ENCODE measurements at regions not wholly inside any gene's neighbourhood (a gene's known extent, or its start where the extent isn't known, plus 50 kb on each side); places are given as distances from the start of the nearest gene placed in this dataset.
"Not testable (repeated sequence)": the region's sequence is repeated elsewhere in the genome, so short reads cannot be mapped to it uniquely, and the experiment has no call there.

DNA sequence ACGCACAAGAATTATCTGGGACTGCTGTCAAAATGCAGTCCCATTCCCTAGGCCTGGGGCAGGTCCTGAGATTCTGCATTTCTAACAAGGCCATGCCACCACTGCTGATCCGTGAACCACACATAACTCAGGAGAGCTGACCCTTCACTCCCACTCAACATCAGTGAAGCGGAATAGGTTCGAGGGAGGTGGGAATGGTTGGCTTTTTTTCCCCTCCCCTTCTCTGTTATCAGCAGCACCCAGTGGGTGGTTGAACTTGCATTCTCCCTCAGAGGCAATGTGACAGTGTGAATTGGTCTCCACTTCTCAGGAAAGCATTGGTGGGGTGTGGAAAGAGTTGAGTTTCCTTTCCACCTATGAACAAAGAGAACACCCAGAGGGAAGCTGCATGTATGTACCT, 344.3 kb downstream of the GADD45G start:
- DNase-seq, result no peak
- H3K9me3 Mint-ChIP-seq (ENCODE audit: unreplicated experiment), result no peaks in the 10 kb centered on the region
- no peaks in the 10 kb centered on the region for H3K4me1 Mint-ChIP-seq (ENCODE audit: low read depth, unreplicated experiment)
- H3K27me3 Mint-ChIP-seq (ENCODE audit: unreplicated experiment), result peaks cover 5% of the 10 kb centered on the region
- H3K36me3 Mint-ChIP-seq (ENCODE audit: unreplicated experiment), result no peaks in the 10 kb centered on the region
- H3K27ac Mint-ChIP-seq (ENCODE audit: unreplicated experiment), result no peak overlapping the region
- H3K4me3 Mint-ChIP-seq (ENCODE audit: unreplicated experiment), result no peak overlapping the region
- TF ChIP-seq, protein P1, sequence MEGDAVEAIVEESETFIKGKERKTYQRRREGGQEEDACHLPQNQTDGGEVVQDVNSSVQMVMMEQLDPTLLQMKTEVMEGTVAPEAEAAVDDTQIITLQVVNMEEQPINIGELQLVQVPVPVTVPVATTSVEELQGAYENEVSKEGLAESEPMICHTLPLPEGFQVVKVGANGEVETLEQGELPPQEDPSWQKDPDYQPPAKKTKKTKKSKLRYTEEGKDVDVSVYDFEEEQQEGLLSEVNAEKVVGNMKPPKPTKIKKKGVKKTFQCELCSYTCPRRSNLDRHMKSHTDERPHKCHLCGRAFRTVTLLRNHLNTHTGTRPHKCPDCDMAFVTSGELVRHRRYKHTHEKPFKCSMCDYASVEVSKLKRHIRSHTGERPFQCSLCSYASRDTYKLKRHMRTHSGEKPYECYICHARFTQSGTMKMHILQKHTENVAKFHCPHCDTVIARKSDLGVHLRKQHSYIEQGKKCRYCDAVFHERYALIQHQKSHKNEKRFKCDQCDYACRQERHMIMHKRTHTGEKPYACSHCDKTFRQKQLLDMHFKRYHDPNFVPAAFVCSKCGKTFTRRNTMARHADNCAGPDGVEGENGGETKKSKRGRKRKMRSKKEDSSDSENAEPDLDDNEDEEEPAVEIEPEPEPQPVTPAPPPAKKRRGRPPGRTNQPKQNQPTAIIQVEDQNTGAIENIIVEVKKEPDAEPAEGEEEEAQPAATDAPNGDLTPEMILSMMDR (IDR thresholded peaks at IDR 0.05; ENCODE audit: partially characterized antibody, unreplicated experiment), result no peak

- TF ChIP-seq, protein P1 (IDR thresholded peaks at IDR 0.05; ENCODE audit: partially characterized antibody, unreplicated experiment), result no peak
- no peak for DNase-seq
- H3K27me3 Mint-ChIP-seq (ENCODE audit: unreplicated experiment), result peaks cover 5% of the 10 kb centered on the region
- peaks cover 3% of the 10 kb centered on the region for H3K9me3 Mint-ChIP-seq (ENCODE audit: unreplicated experiment)
- H3K36me3 Mint-ChIP-seq (ENCODE audit: unreplicated experiment), result no peaks in the 10 kb centered on the region
- H3K27ac Mint-ChIP-seq (ENCODE audit: unreplicated experiment), result no peak overlapping the region
- peaks cover 3% of the 10 kb centered on the region for H3K4me1 Mint-ChIP-seq (ENCODE audit: low read depth, unreplicated experiment)
- H3K4me3 Mint-ChIP-seq (ENCODE audit: unreplicated experiment), result no peak overlapping the region
These were observed 346.9 kb downstream of the GADD45G start for GRCh38 chr9:89951675-89952074.

GRCh38 chr9:89952401-89952800, 347.6 kb downstream of the GADD45G start:
- no peak for DNase-seq
- no peak overlapping the region for H3K4me3 Mint-ChIP-seq (ENCODE audit: unreplicated experiment)
- TF ChIP-seq, protein P1 (IDR thresholded peaks at IDR 0.05; ENCODE audit: partially characterized antibody, unreplicated experiment), result no peak
- H3K27ac Mint-ChIP-seq (ENCODE audit: unreplicated experiment), result no peak overlapping the region
- H3K9me3 Mint-ChIP-seq (ENCODE audit: unreplicated experiment), result peaks cover 3% of the 10 kb centered on the region
- H3K27me3 Mint-ChIP-seq (ENCODE audit: unreplicated experiment), result peaks cover 5% of the 10 kb centered on the region
- H3K4me1 Mint-ChIP-seq (ENCODE audit: low read depth, unreplicated experiment), result peaks cover 3% of the 10 kb centered on the region
- H3K36me3 Mint-ChIP-seq (ENCODE audit: unreplicated experiment), result no peaks in the 10 kb centered on the region

- not testable (repeated sequence) for DNase-seq; H3K27ac Mint-ChIP-seq (ENCODE audit: unreplicated experiment); H3K4me3 Mint-ChIP-seq (ENCODE audit: unreplicated experiment); H3K4me1 Mint-ChIP-seq (ENCODE audit: low read depth, unreplicated experiment); H3K9me3 Mint-ChIP-seq (ENCODE audit: unreplicated experiment); H3K27me3 Mint-ChIP-seq (ENCODE audit: unreplicated experiment); H3K36me3 Mint-ChIP-seq (ENCODE audit: unreplicated experiment)
These were observed 348.5 kb downstream of the GADD45G start for GRCh38 chr9:89953263-89953662.

DNA sequence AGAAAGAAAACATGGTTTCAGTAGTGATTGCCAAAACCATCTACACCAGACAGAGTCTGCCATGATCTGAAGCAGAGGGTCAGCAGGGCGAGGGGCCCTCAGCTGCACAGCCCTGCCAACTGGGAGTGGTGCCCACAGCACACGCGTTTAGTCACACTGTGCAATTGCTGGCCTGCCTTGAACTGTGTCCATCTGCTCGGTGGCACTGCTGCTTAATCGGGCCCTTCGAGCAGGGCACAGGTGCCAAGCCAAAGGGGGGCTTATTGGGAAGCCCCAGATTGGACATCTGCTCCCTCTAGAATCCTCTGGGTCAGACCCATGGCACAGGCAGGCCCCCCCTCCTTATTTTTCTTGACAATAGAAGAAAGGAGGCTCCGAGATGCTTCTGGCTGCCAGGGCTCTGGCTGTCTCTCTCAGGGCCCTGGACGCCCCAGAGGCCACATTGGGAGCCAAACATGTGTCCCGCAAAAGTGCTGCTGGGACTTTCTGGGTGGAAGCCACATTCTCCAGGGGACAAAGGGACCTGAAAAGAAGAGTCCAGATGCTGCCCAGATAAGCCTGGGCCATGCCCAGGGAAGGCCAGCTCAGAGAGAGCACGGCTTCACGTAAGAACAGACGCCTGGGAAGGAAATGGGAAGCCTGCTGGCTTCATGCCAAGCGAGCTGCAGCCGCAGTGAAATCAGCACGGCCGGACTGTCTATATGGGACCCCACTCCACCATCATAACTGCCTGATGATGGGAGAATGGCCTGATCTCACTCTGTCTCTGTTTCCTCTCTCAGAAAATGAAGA, 349.2 kb downstream of the GADD45G start:
- no peak overlapping the region for H3K27ac Mint-ChIP-seq (ENCODE audit: unreplicated experiment)

More for the DNA sequence above, 349.2 kb downstream of the GADD45G start:
- H3K4me1 Mint-ChIP-seq (ENCODE audit: low read depth, unreplicated experiment), result peaks cover 6% of the 10 kb centered on the region
- no peaks in the 10 kb centered on the region for H3K36me3 Mint-ChIP-seq (ENCODE audit: unreplicated experiment)
- H3K9me3 Mint-ChIP-seq (ENCODE audit: unreplicated experiment), result peaks cover 6% of the 10 kb centered on the region
- no peak overlapping the region for H3K4me3 Mint-ChIP-seq (ENCODE audit: unreplicated experiment)
- DNase-seq, result no peak
- TF ChIP-seq, protein P1 (IDR thresholded peaks at IDR 0.05; ENCODE audit: partially characterized antibody, unreplicated experiment), result no peak
- peaks cover 6% of the 10 kb centered on the region for H3K27me3 Mint-ChIP-seq (ENCODE audit: unreplicated experiment)

Data from glutamatergic neuron (in vitro differentiated cells).